ENCODE measurements at regions not wholly inside any gene's neighbourhood (a gene's known extent, or its start where the extent isn't known, plus 50 kb on each side); places are given as distances from the start of the nearest gene placed in this dataset.

GRCh38 chr1:164272156-164272555 lies 286.8 kb upstream of the PBX1 start:
- DNase-seq (ENCODE audit: low read depth in 1 of 2, low spot score in 1 of 2): no peak
- TF ChIP-seq GABPA (IDR thresholded peaks at IDR 0.05; ENCODE audit: low read depth) (no peak), REST (IDR thresholded peaks at IDR 0.05; ENCODE audit: insufficient replicate concordance, low read depth) (no peak), POLR2AphosphoS5 (IDR thresholded peaks at IDR 0.05; ENCODE audit: low read depth) (no peak), CTCF (IDR thresholded peaks at IDR 0.05; ENCODE audit: insufficient read depth, low read length) (no peak), SPI1 (IDR thresholded peaks at IDR 0.05; ENCODE audit: borderline replicate concordance, low read depth) (no peak)

GRCh38 chr1:164296172-164296571 lies 262.8 kb upstream of the PBX1 start:
- Histone ChIP-seq H3K27me3 (ENCODE audit: insufficient read depth, poor library complexity, severe bottlenecking) (no peaks in the 10 kb centered on the region), H3K27ac (replicated peaks) (no peak overlapping the region), H3K4me3 (replicated peaks; ENCODE audit: insufficient read depth, low read length) (no peak overlapping the region)
- no peak for TF ChIP-seq POLR2AphosphoS5 (IDR thresholded peaks at IDR 0.05; ENCODE audit: low read depth)
- no peak for TF ChIP-seq CTCF (IDR thresholded peaks at IDR 0.05; ENCODE audit: insufficient read depth, low read length)
- no peak for TF ChIP-seq REST (IDR thresholded peaks at IDR 0.05; ENCODE audit: insufficient replicate concordance, low read depth)
- no peak for TF ChIP-seq GABPA (IDR thresholded peaks at IDR 0.05; ENCODE audit: low read depth)
- TF ChIP-seq SPI1 (IDR thresholded peaks at IDR 0.05; ENCODE audit: borderline replicate concordance, low read depth): no peak
- DNase-seq (ENCODE audit: low read depth in 1 of 2, low spot score in 1 of 2): no peak

More at GRCh38 chr1:164272156-164272555, 286.8 kb upstream of the PBX1 start:
- Histone ChIP-seq H3K4me3 (replicated peaks; ENCODE audit: insufficient read depth, low read length) (no peak overlapping the region), H3K27ac (replicated peaks) (no peak overlapping the region), H3K27me3 (ENCODE audit: insufficient read depth, poor library complexity, severe bottlenecking) (no peaks in the 10 kb centered on the region)

- H3K27me3 ChIP-seq (ENCODE audit: insufficient read depth, poor library complexity, severe bottlenecking): no peaks in the 10 kb centered on the region
- no peak for DNase-seq (ENCODE audit: low read depth in 1 of 2, low spot score in 1 of 2)
- no peak overlapping the region for H3K27ac ChIP-seq (replicated peaks)
- TF ChIP-seq SPI1 (IDR thresholded peaks at IDR 0.05; ENCODE audit: borderline replicate concordance, low read depth): no peak
- TF ChIP-seq POLR2AphosphoS5 (IDR thresholded peaks at IDR 0.05; ENCODE audit: low read depth): no peak
- TF ChIP-seq GABPA (IDR thresholded peaks at IDR 0.05; ENCODE audit: low read depth): no peak
- TF ChIP-seq CTCF (IDR thresholded peaks at IDR 0.05; ENCODE audit: insufficient read depth, low read length): no peak
- no peak for TF ChIP-seq REST (IDR thresholded peaks at IDR 0.05; ENCODE audit: insufficient replicate concordance, low read depth)
- no peak overlapping the region for H3K4me3 ChIP-seq (replicated peaks; ENCODE audit: insufficient read depth, low read length)
These were observed 250.9 kb upstream of the PBX1 start for GRCh38 chr1:164308101-164308500.

Data from HL-60 (cell line).